ENCODE measurements at regions not wholly inside any gene's neighbourhood (a gene's known extent, or its start where the extent isn't known, plus 50 kb on each side); places are given as distances from the start of the nearest gene placed in this dataset.

- no peaks in the 10 kb centered on the region for H3K9me3 ChIP-seq (ENCODE audit: low read length)
- H3K4me1 ChIP-seq (ENCODE audit: low read length) = peaks cover 66% of the 10 kb centered on the region
- H3K27ac ChIP-seq (ENCODE audit: low read length) = no peak overlapping the region
- no peaks in the 10 kb centered on the region for H3K9me2 ChIP-seq (replicated peaks; ENCODE audit: insufficient read depth, low read length)
- H2AFZ ChIP-seq (ENCODE audit: low read length) = no peak overlapping the region
- H3K27me3 ChIP-seq (ENCODE audit: low read length) = no peaks in the 10 kb centered on the region; the same call in 1 of the 2 replicates
- no peaks in the 10 kb centered on the region for H3K79me2 ChIP-seq (ENCODE audit: low read length)
- H3K36me3 ChIP-seq (ENCODE audit: insufficient read depth, low read length) = no peaks in the 10 kb centered on the region
- DNase-seq = no peak
- no peaks in the 10 kb centered on the region for H4K20me1 ChIP-seq (ENCODE audit: insufficient read depth, low read depth, low read length)
- no peak overlapping the region for H3K4me2 ChIP-seq (ENCODE audit: low read depth, low read length, poor library complexity, severe bottlenecking)
- H3K9ac ChIP-seq (ENCODE audit: low read length) = no peak overlapping the region
- H3K4me3 ChIP-seq (ENCODE audit: low read length) = no peak overlapping the region
Measured at GRCh38 chr2:8578335-8579244, 103.3 kb upstream of the ID2 start.

GRCh38 chr2:8579485-8580085, 102.3 kb upstream of the ID2 start:
- Histone ChIP-seq H2AFZ (ENCODE audit: low read length) (no peak overlapping the region), H3K4me1 (ENCODE audit: low read length) (peaks cover 59% of the 10 kb centered on the region), H3K4me2 (ENCODE audit: low read depth, low read length, poor library complexity, severe bottlenecking) (no peak overlapping the region), H3K9me2 (replicated peaks; ENCODE audit: insufficient read depth, low read length) (no peaks in the 10 kb centered on the region), H3K27me3 (ENCODE audit: low read length) (no peaks in the 10 kb centered on the region; the same call in 1 of the 2 replicates), H3K9ac (ENCODE audit: low read length) (no peak overlapping the region), H3K27ac (ENCODE audit: low read length) (no peak overlapping the region), H3K36me3 (ENCODE audit: insufficient read depth, low read length) (no peaks in the 10 kb centered on the region), H3K4me3 (ENCODE audit: low read length) (no peak overlapping the region), H4K20me1 (ENCODE audit: insufficient read depth, low read depth, low read length) (no peaks in the 10 kb centered on the region), H3K9me3 (ENCODE audit: low read length) (no peaks in the 10 kb centered on the region), H3K79me2 (ENCODE audit: low read length) (no peaks in the 10 kb centered on the region)
- DNase-seq = no peak

- Histone ChIP-seq H3K27me3 (ENCODE audit: low read length) (no peaks in the 10 kb centered on the region), H4K20me1 (ENCODE audit: insufficient read depth, low read depth, low read length) (no peaks in the 10 kb centered on the region), H3K79me2 (ENCODE audit: low read length) (no peaks in the 10 kb centered on the region), H3K4me2 (ENCODE audit: low read depth, low read length, poor library complexity, severe bottlenecking) (no peak overlapping the region), H3K9me3 (ENCODE audit: low read length) (no peaks in the 10 kb centered on the region), H2AFZ (ENCODE audit: low read length) (no peak overlapping the region), H3K4me1 (ENCODE audit: low read length) (peaks cover 51% of the 10 kb centered on the region), H3K9me2 (replicated peaks; ENCODE audit: insufficient read depth, low read length) (no peaks in the 10 kb centered on the region), H3K9ac (ENCODE audit: low read length) (no peak overlapping the region), H3K4me3 (ENCODE audit: low read length) (no peak overlapping the region), H3K36me3 (ENCODE audit: insufficient read depth, low read length) (no peaks in the 10 kb centered on the region), H3K27ac (ENCODE audit: low read length) (no peak overlapping the region)
- DNase-seq = no peak
Measured at GRCh38 chr2:8580316-8581233, 101.3 kb upstream of the ID2 start.

GRCh38 chr2:8581234-8581561, 100.7 kb upstream of the ID2 start:
- no peaks in the 10 kb centered on the region for H3K27me3 ChIP-seq (ENCODE audit: low read length)
- H3K4me3 ChIP-seq (ENCODE audit: low read length) = no peak overlapping the region
- no peaks in the 10 kb centered on the region for H3K9me2 ChIP-seq (replicated peaks; ENCODE audit: insufficient read depth, low read length)
- no peaks in the 10 kb centered on the region for H3K36me3 ChIP-seq (ENCODE audit: insufficient read depth, low read length)
- no peak overlapping the region for H3K9ac ChIP-seq (ENCODE audit: low read length)
- no peak overlapping the region for H3K4me2 ChIP-seq (ENCODE audit: low read depth, low read length, poor library complexity, severe bottlenecking)
- no peak overlapping the region for H3K27ac ChIP-seq (ENCODE audit: low read length)
- H4K20me1 ChIP-seq (ENCODE audit: insufficient read depth, low read depth, low read length) = no peaks in the 10 kb centered on the region
- no peaks in the 10 kb centered on the region for H3K79me2 ChIP-seq (ENCODE audit: low read length)
- DNase-seq = no peak
- no peaks in the 10 kb centered on the region for H3K9me3 ChIP-seq (ENCODE audit: low read length)
- peaks cover 47% of the 10 kb centered on the region for H3K4me1 ChIP-seq (ENCODE audit: low read length)
- no peak overlapping the region for H2AFZ ChIP-seq (ENCODE audit: low read length)

- H3K4me1 ChIP-seq (ENCODE audit: low read length) = peaks cover 43% of the 10 kb centered on the region
- H3K27me3 ChIP-seq (ENCODE audit: low read length) = no peaks in the 10 kb centered on the region
- H3K9me3 ChIP-seq (ENCODE audit: low read length) = no peaks in the 10 kb centered on the region
- no peaks in the 10 kb centered on the region for H3K36me3 ChIP-seq (ENCODE audit: insufficient read depth, low read length)
- H3K27ac ChIP-seq (ENCODE audit: low read length) = no peak overlapping the region
- H3K79me2 ChIP-seq (ENCODE audit: low read length) = no peaks in the 10 kb centered on the region
- H3K9me2 ChIP-seq (replicated peaks; ENCODE audit: insufficient read depth, low read length) = no peaks in the 10 kb centered on the region
- H3K4me2 ChIP-seq (ENCODE audit: low read depth, low read length, poor library complexity, severe bottlenecking) = no peak overlapping the region
- no peak overlapping the region for H3K9ac ChIP-seq (ENCODE audit: low read length)
- no peak overlapping the region for H3K4me3 ChIP-seq (ENCODE audit: low read length)
- no peak overlapping the region for H2AFZ ChIP-seq (ENCODE audit: low read length)
- no peak for DNase-seq
- H4K20me1 ChIP-seq (ENCODE audit: insufficient read depth, low read depth, low read length) = no peaks in the 10 kb centered on the region
Measured at GRCh38 chr2:8581601-8582041, 100.2 kb upstream of the ID2 start.

- no peak overlapping the region for H3K4me2 ChIP-seq (ENCODE audit: low read depth, low read length, poor library complexity, severe bottlenecking)
- no peaks in the 10 kb centered on the region for H3K27me3 ChIP-seq (ENCODE audit: low read length)
Measured at GRCh38 chr2:8582191-8582590, 99.7 kb upstream of the ID2 start.

GRCh38 chr2:8582651-8583399, 99.0 kb upstream of the ID2 start:
- Histone ChIP-seq H3K4me3 (ENCODE audit: low read length) (peak overlapping the region; percentile 62), H3K27me3 (ENCODE audit: low read length) (no peaks in the 10 kb centered on the region), H2AFZ (ENCODE audit: low read length) (peak overlapping the region; percentile 36; the same call in 1 of the 2 replicates), H3K79me2 (ENCODE audit: low read length) (no peaks in the 10 kb centered on the region), H4K20me1 (ENCODE audit: insufficient read depth, low read depth, low read length) (no peaks in the 10 kb centered on the region), H3K4me2 (ENCODE audit: low read depth, low read length, poor library complexity, severe bottlenecking) (peak overlapping the region; percentile 68), H3K4me1 (ENCODE audit: low read length) (peaks cover 32% of the 10 kb centered on the region), H3K9ac (ENCODE audit: low read length) (peak overlapping the region; percentile 67), H3K9me3 (ENCODE audit: low read length) (no peaks in the 10 kb centered on the region), H3K27ac (ENCODE audit: low read length) (no peak overlapping the region), H3K36me3 (ENCODE audit: insufficient read depth, low read length) (no peaks in the 10 kb centered on the region), H3K9me2 (replicated peaks; ENCODE audit: insufficient read depth, low read length) (no peaks in the 10 kb centered on the region)
- DNase-seq = no peak

More at GRCh38 chr2:8582191-8582590, 99.7 kb upstream of the ID2 start:
- Histone ChIP-seq H4K20me1 (ENCODE audit: insufficient read depth, low read depth, low read length) (no peaks in the 10 kb centered on the region), H3K9me2 (replicated peaks; ENCODE audit: insufficient read depth, low read length) (no peaks in the 10 kb centered on the region), H3K4me1 (ENCODE audit: low read length) (peaks cover 37% of the 10 kb centered on the region), H3K27ac (ENCODE audit: low read length) (no peak overlapping the region), H2AFZ (ENCODE audit: low read length) (no peak overlapping the region), H3K9ac (ENCODE audit: low read length) (no peak overlapping the region), H3K4me3 (ENCODE audit: low read length) (no peak overlapping the region), H3K79me2 (ENCODE audit: low read length) (no peaks in the 10 kb centered on the region), H3K36me3 (ENCODE audit: insufficient read depth, low read length) (no peaks in the 10 kb centered on the region), H3K9me3 (ENCODE audit: low read length) (no peaks in the 10 kb centered on the region)
- no peak for DNase-seq

All from Karpas-422 (cell line).